ENCODE measurements at regions not wholly inside any gene's neighbourhood (a gene's known extent, or its start where the extent isn't known, plus 50 kb on each side); places are given as distances from the start of the nearest gene placed in this dataset.

DNA sequence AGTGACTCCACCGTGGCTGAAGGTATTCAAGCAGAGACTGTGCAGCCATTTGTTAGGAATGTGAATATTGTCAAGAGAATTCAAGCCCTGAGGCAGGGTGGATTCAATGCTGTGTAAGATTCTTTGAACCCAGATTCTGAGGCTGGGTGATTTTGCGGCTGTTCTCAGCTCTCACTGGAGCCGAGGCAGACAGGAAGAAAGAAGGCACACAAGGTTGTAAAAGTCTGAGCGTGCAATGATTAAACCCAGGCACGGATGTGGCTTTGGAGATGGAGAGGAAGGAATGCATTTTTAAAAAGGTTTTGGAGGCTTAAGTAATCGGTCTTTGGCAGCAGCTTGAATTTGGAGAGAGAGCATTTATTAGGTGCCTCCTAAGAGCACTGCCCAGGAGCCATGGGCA lies 187.9 kb downstream of the KATNAL1 start:
- H3K9me3 Mint-ChIP-seq, result no peaks in the 10 kb centered on the region
- no peak overlapping the region for H3K4me3 Mint-ChIP-seq
- H3K4me1 Mint-ChIP-seq (ENCODE audit: low read depth), result peaks cover 45% of the 10 kb centered on the region
- H3K36me3 Mint-ChIP-seq (ENCODE audit: low read depth), result no peaks in the 10 kb centered on the region
- no peaks in the 10 kb centered on the region for H3K27me3 Mint-ChIP-seq
- no peak for DNase-seq
- no peak overlapping the region for H3K27ac Mint-ChIP-seq

- DNase-seq, result no peak
- H3K4me1 Mint-ChIP-seq (ENCODE audit: low read depth), result peaks cover 51% of the 10 kb centered on the region
- no peak overlapping the region for H3K4me3 Mint-ChIP-seq
- no peaks in the 10 kb centered on the region for H3K9me3 Mint-ChIP-seq
- no peaks in the 10 kb centered on the region for H3K27me3 Mint-ChIP-seq
- no peaks in the 10 kb centered on the region for H3K36me3 Mint-ChIP-seq (ENCODE audit: low read depth)
- no peak overlapping the region for H3K27ac Mint-ChIP-seq
Measured at GRCh38 chr13:30116379-30116778, 191.0 kb downstream of the KATNAL1 start.

GRCh38 chr13:30115257-30115600 lies 192.1 kb downstream of the KATNAL1 start:
- peaks cover 39% of the 10 kb centered on the region for H3K4me1 Mint-ChIP-seq (ENCODE audit: low read depth)
- no peaks in the 10 kb centered on the region for H3K36me3 Mint-ChIP-seq (ENCODE audit: low read depth)
- no peak for DNase-seq
- no peak overlapping the region for H3K27ac Mint-ChIP-seq
- no peaks in the 10 kb centered on the region for H3K9me3 Mint-ChIP-seq
- H3K27me3 Mint-ChIP-seq, result no peaks in the 10 kb centered on the region
- H3K4me3 Mint-ChIP-seq, result peak overlapping the region; percentile 74

- DNase-seq, result peak; percentile 96
- peaks cover 34% of the 10 kb centered on the region for H3K4me1 Mint-ChIP-seq (ENCODE audit: low read depth)
- H3K4me3 Mint-ChIP-seq, result peak overlapping the region; percentile 79
- H3K27ac Mint-ChIP-seq, result peak overlapping the region; percentile 30
- no peaks in the 10 kb centered on the region for H3K36me3 Mint-ChIP-seq (ENCODE audit: low read depth)
- no peaks in the 10 kb centered on the region for H3K9me3 Mint-ChIP-seq
- H3K27me3 Mint-ChIP-seq, result no peaks in the 10 kb centered on the region
Measured at GRCh38 chr13:30114571-30115256, 192.6 kb downstream of the KATNAL1 start.

DNA sequence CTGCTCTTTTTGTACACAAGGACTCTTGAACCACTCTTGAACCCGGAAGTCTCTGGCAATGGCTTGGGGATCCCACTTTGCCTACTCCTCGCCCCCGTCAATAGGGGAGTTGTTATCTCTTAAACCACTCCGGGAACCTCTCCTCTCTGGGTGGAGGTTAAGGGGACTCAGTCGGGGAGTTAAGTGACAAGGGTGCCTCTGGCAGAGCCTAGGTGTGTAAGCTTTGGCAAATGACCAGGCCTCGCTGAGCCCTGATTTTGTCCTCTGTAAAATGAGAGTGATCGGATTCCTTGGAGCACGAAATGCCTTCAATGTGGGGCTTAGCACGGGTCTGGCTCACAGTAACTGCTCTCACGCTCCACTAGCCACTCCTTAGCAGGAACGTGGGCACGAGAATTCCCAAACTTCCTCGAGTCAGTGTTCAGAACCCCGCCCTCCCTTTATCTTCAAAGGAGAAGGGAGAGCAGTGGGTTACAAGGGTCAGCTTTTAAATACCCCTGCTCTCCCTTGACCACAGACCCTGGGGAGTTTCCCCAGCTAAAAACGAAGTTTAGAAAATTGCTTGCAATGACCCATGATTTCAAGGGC lies 193.3 kb downstream of the KATNAL1 start:
- H3K36me3 Mint-ChIP-seq (ENCODE audit: low read depth), result no peaks in the 10 kb centered on the region
- H3K27ac Mint-ChIP-seq, result peak overlapping the region; percentile 30
- peaks cover 28% of the 10 kb centered on the region for H3K4me1 Mint-ChIP-seq (ENCODE audit: low read depth)
- H3K9me3 Mint-ChIP-seq, result no peaks in the 10 kb centered on the region
- H3K4me3 Mint-ChIP-seq, result peak overlapping the region; percentile 79
- DNase-seq, result peak; percentile 41
- no peaks in the 10 kb centered on the region for H3K27me3 Mint-ChIP-seq

GRCh38 chr13:30113551-30113950 lies 193.8 kb downstream of the KATNAL1 start:
- Mint-ChIP-seq H3K27ac (no peak overlapping the region), H3K27me3 (no peaks in the 10 kb centered on the region), H3K9me3 (no peaks in the 10 kb centered on the region), H3K36me3 (ENCODE audit: low read depth) (no peaks in the 10 kb centered on the region), H3K4me1 (ENCODE audit: low read depth) (peaks cover 26% of the 10 kb centered on the region), H3K4me3 (peak overlapping the region; percentile 79)
- DNase-seq, result no peak

DNA sequence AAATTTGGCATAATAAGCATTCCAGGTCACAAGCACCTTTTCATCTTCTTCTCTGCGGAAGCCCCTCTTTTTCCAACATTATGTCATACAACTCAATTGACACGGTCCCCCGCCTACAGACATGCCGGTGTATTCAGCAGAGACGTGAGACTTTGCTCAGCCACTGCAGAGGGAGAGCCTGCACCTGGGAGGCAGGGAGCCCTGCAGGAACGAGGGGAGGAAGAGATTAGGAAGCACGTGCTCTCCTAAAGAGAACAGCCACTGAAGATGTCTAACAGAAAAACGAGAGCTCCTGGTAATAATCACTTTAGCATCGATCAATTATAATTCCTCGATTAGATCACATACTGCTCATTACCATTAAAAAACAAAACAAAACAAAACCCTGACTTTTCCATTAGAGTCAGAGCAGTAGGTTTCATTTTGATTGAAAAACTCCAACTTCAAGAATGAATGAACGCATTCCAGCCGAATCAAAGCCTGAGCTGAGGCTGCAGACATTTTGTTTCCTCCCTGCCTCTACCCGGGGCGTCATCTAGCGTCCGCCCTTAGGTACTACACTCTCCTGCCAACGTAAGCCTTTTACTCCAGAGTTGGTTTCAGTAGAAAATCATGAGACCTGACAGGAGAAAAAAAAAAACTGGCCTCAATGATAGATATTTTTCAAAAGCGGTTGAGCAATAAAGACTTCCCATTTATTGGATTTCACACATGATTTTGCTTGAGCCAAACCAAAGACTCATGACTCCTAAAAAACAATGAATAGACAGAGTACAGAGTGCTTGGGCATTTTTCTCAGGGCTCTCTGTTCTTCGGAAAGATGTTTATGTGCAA lies 194.5 kb downstream of the KATNAL1 start:
- H3K27ac Mint-ChIP-seq, result no peak overlapping the region

GRCh38 chr13:30111810-30112209 lies 195.5 kb downstream of the KATNAL1 start:
- no peak overlapping the region for H3K27ac Mint-ChIP-seq
- no peak overlapping the region for H3K4me3 Mint-ChIP-seq
- H3K4me1 Mint-ChIP-seq (ENCODE audit: low read depth), result peaks cover 23% of the 10 kb centered on the region
- H3K9me3 Mint-ChIP-seq, result no peaks in the 10 kb centered on the region
- no peaks in the 10 kb centered on the region for H3K27me3 Mint-ChIP-seq
- DNase-seq, result no peak
- H3K36me3 Mint-ChIP-seq (ENCODE audit: low read depth), result no peaks in the 10 kb centered on the region

More for the DNA sequence above, 194.5 kb downstream of the KATNAL1 start:
- peaks cover 23% of the 10 kb centered on the region for H3K4me1 Mint-ChIP-seq (ENCODE audit: low read depth)
- H3K27me3 Mint-ChIP-seq, result no peaks in the 10 kb centered on the region
- no peaks in the 10 kb centered on the region for H3K36me3 Mint-ChIP-seq (ENCODE audit: low read depth)
- H3K9me3 Mint-ChIP-seq, result no peaks in the 10 kb centered on the region
- peak; percentile 85 for DNase-seq
- peak overlapping the region; percentile 68 for H3K4me3 Mint-ChIP-seq

DNA sequence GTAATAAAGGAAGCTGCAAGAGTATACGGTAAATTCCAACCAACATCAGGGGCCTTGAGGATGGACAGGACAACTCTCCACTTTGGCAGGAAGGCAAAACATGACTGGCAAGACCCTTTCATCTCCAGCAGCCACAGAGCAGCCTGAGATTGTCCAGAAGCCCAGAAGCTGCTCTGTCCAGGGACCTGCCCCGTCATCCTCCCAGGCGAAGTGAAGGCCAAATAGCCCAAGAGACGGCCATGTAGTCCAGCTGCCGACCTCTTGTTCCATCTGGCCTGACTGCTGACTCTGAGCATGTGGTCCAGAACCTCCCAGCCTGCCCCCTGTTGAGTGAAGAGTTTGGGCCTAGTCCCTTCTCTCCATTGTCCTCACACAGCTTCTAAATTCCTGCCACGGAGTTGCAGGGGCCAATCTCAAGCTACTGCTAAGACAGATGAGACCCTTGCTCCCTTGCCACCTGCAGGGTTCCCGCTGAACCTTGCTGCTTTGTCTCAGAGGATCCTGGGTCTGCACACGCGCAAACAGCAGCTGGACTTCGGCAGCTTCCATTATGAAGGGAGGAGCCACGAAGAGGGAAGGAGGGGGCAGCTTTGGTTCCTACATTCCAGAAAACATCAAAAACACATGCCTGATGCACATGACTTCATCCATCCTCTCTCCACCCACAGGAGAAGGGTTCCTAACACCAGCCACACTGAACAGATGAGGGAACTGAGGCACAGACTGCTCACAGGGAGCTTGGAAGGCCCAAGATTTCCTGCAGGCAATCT lies 196.9 kb downstream of the KATNAL1 start:
- H3K4me3 Mint-ChIP-seq, result no peak overlapping the region
- peaks cover 23% of the 10 kb centered on the region for H3K4me1 Mint-ChIP-seq (ENCODE audit: low read depth)
- no peaks in the 10 kb centered on the region for H3K36me3 Mint-ChIP-seq (ENCODE audit: low read depth)
- no peak overlapping the region for H3K27ac Mint-ChIP-seq
- no peaks in the 10 kb centered on the region for H3K27me3 Mint-ChIP-seq
- no peaks in the 10 kb centered on the region for H3K9me3 Mint-ChIP-seq
- no peak for DNase-seq

- H3K27ac Mint-ChIP-seq, result no peak overlapping the region
- no peaks in the 10 kb centered on the region for H3K9me3 Mint-ChIP-seq
- DNase-seq, result no peak
- H3K4me1 Mint-ChIP-seq (ENCODE audit: low read depth), result peaks cover 20% of the 10 kb centered on the region
- H3K4me3 Mint-ChIP-seq, result no peak overlapping the region
- no peaks in the 10 kb centered on the region for H3K36me3 Mint-ChIP-seq (ENCODE audit: low read depth)
- no peaks in the 10 kb centered on the region for H3K27me3 Mint-ChIP-seq
Measured at GRCh38 chr13:30109471-30110135, 197.7 kb downstream of the KATNAL1 start.

DNA sequence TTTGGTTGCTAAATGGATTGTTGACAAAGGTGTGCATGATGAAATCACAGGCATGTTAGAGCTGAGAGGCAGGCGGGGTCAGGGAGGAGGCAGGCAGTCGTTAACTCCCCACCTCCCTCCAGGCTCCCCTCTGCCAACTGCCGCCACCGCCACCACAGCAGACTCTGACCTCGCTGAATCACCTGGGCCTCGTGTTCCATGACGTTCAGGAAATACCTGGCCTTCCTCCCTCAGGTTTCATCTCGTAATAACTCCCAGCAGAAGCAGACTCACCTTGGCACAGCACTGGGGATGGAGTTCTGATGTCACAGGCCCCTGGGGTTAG lies 198.5 kb downstream of the KATNAL1 start:
- Mint-ChIP-seq H3K4me3 (no peak overlapping the region), H3K9me3 (no peaks in the 10 kb centered on the region), H3K4me1 (ENCODE audit: low read depth) (peaks cover 15% of the 10 kb centered on the region)

GRCh38 chr13:30108216-30108912 lies 199.0 kb downstream of the KATNAL1 start:
- DNase-seq, result no peak
- Mint-ChIP-seq H3K36me3 (ENCODE audit: low read depth) (no peaks in the 10 kb centered on the region), H3K4me1 (ENCODE audit: low read depth) (peaks cover 12% of the 10 kb centered on the region), H3K27ac (no peak overlapping the region), H3K4me3 (no peak overlapping the region), H3K9me3 (no peaks in the 10 kb centered on the region), H3K27me3 (no peaks in the 10 kb centered on the region)

More for the DNA sequence above, 198.5 kb downstream of the KATNAL1 start:
- Mint-ChIP-seq H3K36me3 (ENCODE audit: low read depth) (no peaks in the 10 kb centered on the region), H3K27me3 (no peaks in the 10 kb centered on the region), H3K27ac (no peak overlapping the region)
- no peak for DNase-seq

DNA sequence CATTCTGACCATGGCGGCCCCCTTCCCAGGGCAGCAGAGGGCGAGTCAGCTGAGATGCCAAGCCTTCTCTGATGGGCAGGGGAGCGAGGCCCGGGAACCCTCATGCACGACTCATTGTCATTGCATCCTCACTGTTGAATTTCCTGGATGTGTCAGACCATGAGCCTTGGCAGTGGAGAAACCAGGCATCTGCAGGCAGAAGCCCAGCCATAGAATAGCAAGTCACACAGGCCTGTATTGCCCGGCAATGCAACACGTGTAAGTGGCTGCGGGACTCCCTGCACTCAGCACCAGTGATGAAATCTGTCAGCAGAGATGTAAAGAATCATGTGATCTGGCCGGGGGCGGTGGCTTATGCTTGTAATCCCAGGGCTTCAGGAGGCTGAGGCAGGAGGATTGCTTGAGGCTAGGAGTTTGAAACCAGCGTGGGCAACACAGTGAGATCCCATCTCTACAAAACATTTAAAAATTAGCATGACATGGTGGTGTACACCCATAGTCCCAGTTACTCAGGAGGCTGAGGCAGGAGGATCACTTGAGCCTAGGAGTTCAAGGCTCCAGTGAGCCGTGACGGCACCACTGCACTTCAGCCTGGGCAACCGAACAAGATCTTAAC lies 199.7 kb downstream of the KATNAL1 start:
- H3K9me3 Mint-ChIP-seq, result no peaks in the 10 kb centered on the region
- H3K4me3 Mint-ChIP-seq, result no peak overlapping the region
- no peaks in the 10 kb centered on the region for H3K27me3 Mint-ChIP-seq
- no peak overlapping the region for H3K27ac Mint-ChIP-seq
- no peaks in the 10 kb centered on the region for H3K36me3 Mint-ChIP-seq (ENCODE audit: low read depth)
- DNase-seq, result no peak
- peaks cover 5% of the 10 kb centered on the region for H3K4me1 Mint-ChIP-seq (ENCODE audit: low read depth)

All from activated T-cell treated with anti-CD3 and anti-CD28 coated beads, Interleukin-2, amount 50 U/mL, for 24 hours (primary cell).